NCI-H524 treated with DMSO at 0.1 percent for 48 hours (cell line): ENCODE measurements at regions not wholly inside any gene's neighbourhood (a gene's known extent, or its start where the extent isn't known, plus 50 kb on each side); places are given as distances from the start of the nearest gene placed in this dataset.
A peak's percentile ranks its signal among the peaks of the same experiment; 100 is the strongest.
"Not testable (repeated sequence)": the region's sequence is repeated elsewhere in the genome, so short reads cannot be mapped to it uniquely, and the experiment has no call there.

ENCODE experiments used
- DNase-seq: peaks from one replicate; lab custom pipeline; 2025; lab: John Stamatoyannopoulos, UW

- DNase-seq: no peak
Measured at GRCh38 chr7:22066522-22066921, 120.8 kb upstream of the CDCA7L start.

DNA sequence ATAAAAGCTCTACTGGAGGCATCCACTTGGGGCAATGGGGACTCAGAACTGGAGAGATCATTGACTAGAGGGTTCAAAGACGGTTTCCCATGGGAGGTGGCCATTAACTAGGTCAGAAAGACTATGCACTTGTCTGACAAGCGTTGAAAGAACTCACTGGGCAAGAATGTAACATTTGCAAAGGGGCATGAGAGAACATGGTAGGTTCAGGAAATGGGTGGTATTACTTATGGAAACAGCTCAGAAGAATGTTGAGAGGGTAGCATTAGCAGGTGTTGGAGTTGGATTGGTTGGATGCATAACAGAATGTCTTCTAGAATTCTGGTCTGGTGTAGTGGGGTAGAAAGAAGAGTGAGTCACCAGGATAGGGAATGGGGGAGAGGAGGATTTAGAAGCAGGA is 119.1 kb upstream of the CDCA7L start:
- no peak for DNase-seq

GRCh38 chr7:22061775-22062174 is 116.1 kb upstream of the CDCA7L start:
- DNase-seq: no peak

GRCh38 chr7:22060863-22061262 is 115.2 kb upstream of the CDCA7L start:
- DNase-seq: no peak

GRCh38 chr7:22060197-22060596 is 114.5 kb upstream of the CDCA7L start:
- no peak for DNase-seq

DNA sequence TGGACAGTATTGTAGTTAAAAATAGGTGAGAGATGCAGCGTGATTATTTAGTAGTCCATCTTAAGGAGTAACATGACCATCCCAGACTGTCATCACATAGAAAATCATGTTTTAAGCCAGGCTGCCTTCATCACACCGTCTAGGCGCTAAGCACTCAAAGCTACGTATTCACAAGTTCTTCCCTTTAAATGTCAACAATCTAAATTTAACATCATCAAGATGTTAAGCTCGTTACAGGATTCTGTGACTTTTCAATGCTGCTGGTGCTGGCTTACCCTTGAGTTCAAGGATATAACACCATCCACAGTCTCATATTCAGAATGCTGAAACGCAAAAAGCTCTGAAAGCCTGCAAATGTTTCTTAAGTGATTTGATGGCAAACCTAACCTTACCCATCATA is 109.5 kb upstream of the CDCA7L start:
- DNase-seq: no peak

DNA sequence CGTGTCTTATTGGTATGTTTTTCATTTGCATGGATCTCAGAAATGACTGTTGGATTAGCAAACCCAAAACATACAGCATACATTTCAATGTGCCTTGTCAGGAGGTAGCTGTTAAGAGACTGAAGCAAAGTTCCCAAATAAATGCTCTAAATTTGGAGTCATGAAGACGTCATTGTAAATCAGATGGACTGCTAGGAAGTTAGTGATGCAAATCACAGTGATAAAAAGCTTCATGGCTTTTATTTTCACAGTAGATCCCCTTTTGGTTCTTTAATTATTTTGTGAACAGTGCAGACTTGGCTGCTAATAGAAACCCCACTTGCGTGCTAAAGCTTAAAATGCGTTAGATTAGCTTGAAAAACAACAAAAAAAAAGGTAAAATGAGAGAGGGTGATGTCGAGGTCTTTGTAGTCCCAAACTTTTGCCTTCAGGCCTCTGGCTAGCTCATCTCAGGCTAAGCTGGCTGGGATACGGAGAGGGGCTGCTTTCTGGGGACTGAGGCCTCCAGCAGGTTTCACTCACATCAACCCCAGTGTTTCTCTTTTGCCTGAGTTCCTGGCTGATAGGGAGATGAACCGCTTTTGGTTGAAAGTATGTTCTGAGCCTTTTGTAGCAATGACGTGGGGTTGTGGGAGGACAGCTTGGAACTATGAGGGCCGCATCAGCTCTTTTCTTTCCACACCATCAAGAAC is 107.1 kb upstream of the CDCA7L start:
- DNase-seq: no peak

GRCh38 chr7:22051886-22052673 is 106.4 kb upstream of the CDCA7L start:
- no peak for DNase-seq

DNA sequence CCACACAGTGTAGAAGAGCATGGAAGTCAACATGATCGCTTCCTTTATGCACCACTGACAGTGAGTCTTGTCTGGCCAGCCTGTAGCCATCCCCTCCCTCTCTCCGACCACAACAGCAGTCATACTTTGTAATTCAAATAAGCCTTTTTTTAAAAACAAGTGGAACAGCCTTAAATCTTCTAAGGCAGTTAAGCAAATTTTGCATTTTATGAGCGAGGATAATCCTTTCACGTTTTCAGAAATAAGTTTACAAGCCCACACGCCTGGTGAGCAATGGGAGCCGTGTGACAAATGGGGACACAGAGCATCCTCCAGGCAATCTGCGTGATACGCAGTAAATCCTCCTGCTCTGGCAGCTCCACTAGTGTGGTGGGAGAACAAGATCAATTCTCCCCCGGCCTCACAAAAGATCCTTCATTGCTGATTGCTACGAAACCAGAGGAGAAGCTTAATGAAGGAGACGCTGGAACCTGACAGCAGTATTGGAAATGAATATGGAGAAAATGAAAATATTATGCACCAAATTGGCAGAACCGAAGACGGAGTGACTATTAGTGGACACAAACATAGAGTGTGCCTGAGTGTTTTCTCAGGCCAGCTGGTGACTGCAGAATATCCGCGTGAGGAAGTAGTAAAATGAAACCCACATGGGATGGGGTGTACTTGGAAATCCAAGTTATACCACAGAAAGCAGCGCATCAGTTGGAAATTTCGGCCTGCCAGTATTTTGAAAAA is 104.2 kb upstream of the CDCA7L start:
- DNase-seq: no peak

DNA sequence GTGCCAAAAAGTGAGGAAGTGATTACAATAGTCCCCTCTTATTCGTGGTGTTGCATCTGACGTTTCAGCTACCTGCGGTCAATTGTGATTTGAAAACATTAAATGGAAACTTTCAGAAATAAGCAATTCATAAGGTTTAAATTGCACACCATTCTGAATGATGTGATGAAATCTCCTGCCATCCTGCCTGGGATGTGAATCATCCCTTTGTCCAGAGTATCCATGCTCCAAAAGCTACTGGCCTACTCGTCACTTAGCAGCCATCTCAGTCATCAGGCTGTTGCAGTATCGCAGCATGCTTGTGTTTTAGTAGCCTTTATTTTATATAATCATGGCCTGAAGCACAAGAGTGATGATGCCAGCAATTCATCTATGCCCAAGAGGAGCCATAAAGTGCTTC is 97.7 kb upstream of the CDCA7L start:
- no peak for DNase-seq

- no peak for DNase-seq
Measured at GRCh38 chr7:22040923-22041595, 95.4 kb upstream of the CDCA7L start.

DNA sequence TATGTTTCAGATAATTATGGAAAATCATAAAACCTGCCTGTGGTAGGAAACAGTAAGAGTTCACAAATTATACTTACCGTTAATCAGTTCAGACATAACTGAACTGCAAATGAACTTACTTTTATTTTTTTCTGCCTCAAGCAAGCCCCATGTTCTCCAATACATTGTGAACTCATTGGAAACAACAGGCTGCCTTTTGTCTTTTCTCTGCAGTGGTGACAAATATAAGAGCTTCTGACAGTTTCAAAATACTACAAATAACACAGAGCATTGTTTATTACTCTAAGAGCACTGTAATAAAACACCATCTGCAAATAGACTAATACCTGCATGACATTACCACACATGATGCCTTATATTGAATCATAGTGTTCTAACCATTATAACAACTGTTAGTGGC is 94.0 kb upstream of the CDCA7L start:
- DNase-seq: no peak

- DNase-seq: not testable (repeated sequence)
Measured at GRCh38 chr7:22032356-22032755, 86.7 kb upstream of the CDCA7L start.

GRCh38 chr7:22028656-22029055 is 83.0 kb upstream of the CDCA7L start:
- not testable (repeated sequence) for DNase-seq

GRCh38 chr7:22027475-22027874 is 81.8 kb upstream of the CDCA7L start:
- DNase-seq: no peak

- DNase-seq: no peak
Measured at GRCh38 chr7:22025983-22026382, 80.3 kb upstream of the CDCA7L start.

DNA sequence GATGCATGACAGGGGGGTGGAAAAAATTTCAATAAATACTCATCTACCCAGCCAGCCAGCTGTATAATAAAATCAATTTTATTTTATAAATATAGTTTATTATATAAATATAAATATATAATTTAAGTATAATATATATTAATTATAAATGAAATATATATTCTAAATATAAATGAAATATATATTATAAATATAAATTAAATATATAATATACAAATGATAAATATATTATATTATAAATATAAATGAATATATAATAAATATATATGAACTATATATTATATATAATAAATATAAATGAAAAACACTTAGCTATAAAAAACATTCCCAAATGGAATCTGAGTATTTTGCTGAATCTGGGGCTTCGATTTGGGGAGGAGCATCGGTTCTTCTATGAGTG is 79.4 kb upstream of the CDCA7L start:
- DNase-seq: no peak

DNA sequence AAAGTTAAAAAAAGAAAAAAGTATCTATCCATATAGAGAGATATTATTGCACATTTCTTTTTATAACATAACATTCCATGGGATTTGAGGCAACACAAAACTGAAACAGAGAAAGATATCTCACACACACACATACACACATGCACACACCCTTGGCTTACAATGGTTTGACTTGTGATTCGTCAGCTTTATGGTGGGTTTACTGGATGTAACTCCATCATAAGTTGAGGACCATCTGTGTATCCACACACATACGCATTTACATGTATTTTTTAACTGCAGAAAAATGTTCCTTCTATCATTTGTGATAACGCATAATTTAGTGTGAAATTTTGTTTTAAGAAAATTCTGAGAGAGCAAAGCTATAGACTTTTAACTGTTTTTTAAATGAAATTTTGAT is 74.2 kb upstream of the CDCA7L start:
- DNase-seq: no peak

GRCh38 chr7:22016507-22016906 is 70.8 kb upstream of the CDCA7L start:
- DNase-seq: peak; percentile 71

DNA sequence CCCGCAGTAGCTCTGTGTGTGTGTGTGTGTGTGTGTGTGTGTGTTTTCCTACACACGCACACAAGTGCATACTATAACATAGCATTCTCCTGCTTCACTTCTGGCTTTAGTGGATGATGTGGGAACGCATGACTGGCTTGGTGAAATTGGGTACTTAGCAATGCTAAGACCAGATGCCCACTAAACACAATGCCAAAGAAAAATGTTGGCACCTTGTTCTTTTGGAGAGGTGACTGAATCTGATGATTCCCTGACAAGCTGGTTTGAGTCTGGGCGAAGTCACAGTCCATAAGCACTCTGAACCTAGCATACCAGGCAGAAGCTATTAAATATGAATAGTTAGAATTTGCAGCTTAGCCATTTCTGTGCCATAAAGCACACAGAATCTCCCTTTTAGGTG is 68.0 kb upstream of the CDCA7L start:
- DNase-seq: no peak

- no peak for DNase-seq
Measured at GRCh38 chr7:22008683-22009082, 63.0 kb upstream of the CDCA7L start.

GRCh38 chr7:22008087-22008486 is 62.4 kb upstream of the CDCA7L start:
- no peak for DNase-seq
